Fibroblast of lung (primary cell): ENCODE measurements at regions not wholly inside any gene's neighbourhood (a gene's known extent, or its start where the extent isn't known, plus 50 kb on each side); places are given as distances from the start of the nearest gene placed in this dataset.

Source experiments
- DNase-seq, 2 donors: peaks; one replicate each; pipeline versions ENCODE4 v3.0.0 to v3.0.0-alpha.2; 2010; ENCODE audit warnings: low read depth in 2 of 2
- H2AFZ ChIP-seq: 2 replicates; pipeline ENCODE4 v1.5.1; 2012; ENCODE audit warnings: low read length, control low read depth, inconsistent platforms
- H3K27ac ChIP-seq: 2 replicates; pipeline ENCODE4 v1.5.1; 2011; ENCODE audit warnings: low read length, control low read depth; ENCODE audit not compliant: insufficient read depth
- H3K27me3 ChIP-seq: 2 replicates; pipeline ENCODE4 v1.5.1; 2011; ENCODE audit warnings: mild to moderate bottlenecking, low read length; ENCODE audit not compliant: control insufficient read depth, insufficient read depth
- H3K36me3 ChIP-seq: 2 replicates; pipeline ENCODE4 v1.5.1; 2011; ENCODE audit warnings: low read length; ENCODE audit not compliant: control insufficient read depth, insufficient read depth
- H3K4me1 ChIP-seq: 2 replicates; pipeline ENCODE4 v1.5.1; 2011; ENCODE audit warnings: low read length; ENCODE audit not compliant: control insufficient read depth, insufficient read depth; ENCODE audit errors: extremely low read depth
- H3K4me2 ChIP-seq: 2 replicates; pipeline ENCODE4 v1.5.1; 2011; ENCODE audit warnings: low read length, control low read depth; ENCODE audit not compliant: insufficient read depth; ENCODE audit errors: extremely low read depth
- H3K4me3 ChIP-seq, 4 experiments: fragments of 200-600 bp in 1 of 4; sonication (generic) in 1 of 4; replicated peaks in 1 of 4; 2 replicates each; pipeline ENCODE4 v1.5.1; 2011 to 2016; ENCODE audit warnings: low read length in 4 of 4, low read depth in 3 of 4, mild to moderate bottlenecking in 3 of 4, control low read depth in 2 of 4, inconsistent platforms in 1 of 4, mixed read lengths in 1 of 4; ENCODE audit not compliant: insufficient read depth in 1 of 4; ENCODE audit errors: control extremely low read depth in 1 of 4
- H3K79me2 ChIP-seq: 2 replicates; pipeline ENCODE4 v1.5.1; 2012; ENCODE audit warnings: mild to moderate bottlenecking, low read length, inconsistent platforms; ENCODE audit not compliant: control insufficient read depth, insufficient read depth
- H3K9ac ChIP-seq: 2 replicates; pipeline ENCODE4 v1.5.1; 2011; ENCODE audit warnings: mild to moderate bottlenecking, low read length, control low read depth; ENCODE audit not compliant: insufficient read depth
- H3K9me3 ChIP-seq: 2 replicates; pipeline ENCODE4 v1.5.1; 2012; ENCODE audit warnings: low read depth, low read length; ENCODE audit not compliant: control insufficient read depth, insufficient read depth
- H4K20me1 ChIP-seq: 2 replicates; pipeline ENCODE4 v1.5.1; 2011; ENCODE audit warnings: low read length; ENCODE audit not compliant: control insufficient read depth, insufficient read depth; ENCODE audit errors: extremely low read depth
- EZH2 ChIP-seq: IDR thresholded peaks from 2 replicates; pipeline ENCODE4 v1.5.1; 2012; ENCODE audit warnings: low read length, control low read depth, mild to moderate bottlenecking; ENCODE audit errors: missing control alignments
- TF ChIP-seq, protein P1 (sequence below), 2 donors: IDR thresholded peaks in 1 of 2; conservative IDR thresholded peaks in 1 of 2; 1 replicate in 1 of 2; 2 replicates in 1 of 2; pipeline ENCODE4 v1.5.1; 2011 to 2012; ENCODE audit warnings: low read length in 2 of 2, control low read depth in 1 of 2, inconsistent platforms in 1 of 2, low read depth in 1 of 2, mild to moderate bottlenecking in 1 of 2

DNA sequence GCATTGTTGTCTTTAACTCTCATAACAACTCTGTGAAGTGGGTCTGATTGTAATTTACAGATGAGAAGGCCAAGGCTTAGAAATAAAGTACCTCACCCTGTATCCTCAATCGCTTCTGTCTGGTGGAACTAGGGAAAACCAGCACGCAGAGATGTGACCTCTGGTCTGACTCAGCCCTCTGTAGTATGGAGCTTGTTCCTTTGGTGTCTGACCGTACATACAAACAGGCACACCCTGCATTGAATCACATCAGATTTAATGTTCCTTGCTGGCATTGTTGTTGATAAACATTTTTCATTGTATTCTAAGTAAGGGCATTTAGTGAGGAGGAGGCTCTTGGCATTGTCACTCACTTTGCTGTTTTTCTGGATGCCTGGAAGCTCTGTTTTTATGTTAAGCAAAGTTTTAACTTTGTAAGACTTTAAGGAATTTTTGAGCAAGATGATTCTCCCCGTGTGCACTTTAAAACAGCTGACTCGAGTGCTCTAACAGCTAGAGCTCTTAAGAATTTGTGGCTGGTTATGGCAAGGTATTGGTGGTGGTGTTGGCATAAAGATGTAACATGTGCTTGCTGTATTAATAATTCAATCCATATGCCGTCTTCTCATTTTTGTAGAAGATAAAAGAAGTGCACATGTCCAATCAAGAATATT, 89.0 kb upstream of the SPATA13 start:
- peak; percentile 34 to 63 for DNase-seq
- no peak overlapping the region for H2AFZ ChIP-seq
- H3K9ac ChIP-seq, result no peak overlapping the region
- H3K9me3 ChIP-seq, result no peaks in the 10 kb centered on the region
- no peaks in the 10 kb centered on the region for H3K36me3 ChIP-seq
- TF ChIP-seq, protein P1, sequence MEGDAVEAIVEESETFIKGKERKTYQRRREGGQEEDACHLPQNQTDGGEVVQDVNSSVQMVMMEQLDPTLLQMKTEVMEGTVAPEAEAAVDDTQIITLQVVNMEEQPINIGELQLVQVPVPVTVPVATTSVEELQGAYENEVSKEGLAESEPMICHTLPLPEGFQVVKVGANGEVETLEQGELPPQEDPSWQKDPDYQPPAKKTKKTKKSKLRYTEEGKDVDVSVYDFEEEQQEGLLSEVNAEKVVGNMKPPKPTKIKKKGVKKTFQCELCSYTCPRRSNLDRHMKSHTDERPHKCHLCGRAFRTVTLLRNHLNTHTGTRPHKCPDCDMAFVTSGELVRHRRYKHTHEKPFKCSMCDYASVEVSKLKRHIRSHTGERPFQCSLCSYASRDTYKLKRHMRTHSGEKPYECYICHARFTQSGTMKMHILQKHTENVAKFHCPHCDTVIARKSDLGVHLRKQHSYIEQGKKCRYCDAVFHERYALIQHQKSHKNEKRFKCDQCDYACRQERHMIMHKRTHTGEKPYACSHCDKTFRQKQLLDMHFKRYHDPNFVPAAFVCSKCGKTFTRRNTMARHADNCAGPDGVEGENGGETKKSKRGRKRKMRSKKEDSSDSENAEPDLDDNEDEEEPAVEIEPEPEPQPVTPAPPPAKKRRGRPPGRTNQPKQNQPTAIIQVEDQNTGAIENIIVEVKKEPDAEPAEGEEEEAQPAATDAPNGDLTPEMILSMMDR (conservative IDR thresholded peaks at IDR 0.05 in 1 of 2, IDR thresholded peaks at IDR 0.05 in 1 of 2; ENCODE audit: low read depth in 1 of 2, low read length in 2 of 2), result no peak
- TF ChIP-seq EZH2, result no peak
- no peak overlapping the region for H3K27ac ChIP-seq
- no peaks in the 10 kb centered on the region for H3K79me2 ChIP-seq
- H3K27me3 ChIP-seq, result no peaks in the 10 kb centered on the region
- no peaks in the 10 kb centered on the region for H3K4me1 ChIP-seq
- H4K20me1 ChIP-seq, result no peaks in the 10 kb centered on the region
- H3K4me3 ChIP-seq, result no peak overlapping the region
- H3K4me2 ChIP-seq, result no peak overlapping the region

DNA sequence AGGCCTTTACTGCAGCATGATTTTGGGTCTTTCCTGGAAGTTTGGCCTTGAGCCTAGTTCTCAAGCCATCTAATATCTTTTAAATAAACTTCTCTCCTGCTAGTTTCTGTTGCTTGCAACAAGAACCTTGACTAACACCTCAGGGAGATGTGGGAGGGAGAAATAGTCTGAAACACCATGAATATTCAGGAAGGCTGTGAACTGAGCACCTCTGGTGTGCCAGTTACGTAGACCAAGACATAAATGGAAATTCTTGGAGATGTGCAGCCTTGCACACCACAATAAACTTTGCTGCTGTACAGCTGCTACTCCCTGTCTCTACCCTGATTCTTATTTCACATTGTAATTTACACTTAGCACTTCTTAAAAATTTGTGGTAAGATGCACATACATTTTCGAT, 86.9 kb upstream of the SPATA13 start:
- Histone ChIP-seq H2AFZ (no peak overlapping the region), H3K9ac (no peak overlapping the region), H3K4me2 (no peak overlapping the region), H3K4me3 (no peak overlapping the region), H4K20me1 (no peaks in the 10 kb centered on the region), H3K36me3 (no peaks in the 10 kb centered on the region), H3K4me1 (no peaks in the 10 kb centered on the region), H3K9me3 (no peaks in the 10 kb centered on the region), H3K27ac (no peak overlapping the region), H3K79me2 (no peaks in the 10 kb centered on the region), H3K27me3 (no peaks in the 10 kb centered on the region)
- TF ChIP-seq, protein P1 (conservative IDR thresholded peaks at IDR 0.05 in 1 of 2, IDR thresholded peaks at IDR 0.05 in 1 of 2; ENCODE audit: low read depth in 1 of 2, low read length in 2 of 2), result no peak
- TF ChIP-seq EZH2, result no peak
- DNase-seq, result no peak

DNA sequence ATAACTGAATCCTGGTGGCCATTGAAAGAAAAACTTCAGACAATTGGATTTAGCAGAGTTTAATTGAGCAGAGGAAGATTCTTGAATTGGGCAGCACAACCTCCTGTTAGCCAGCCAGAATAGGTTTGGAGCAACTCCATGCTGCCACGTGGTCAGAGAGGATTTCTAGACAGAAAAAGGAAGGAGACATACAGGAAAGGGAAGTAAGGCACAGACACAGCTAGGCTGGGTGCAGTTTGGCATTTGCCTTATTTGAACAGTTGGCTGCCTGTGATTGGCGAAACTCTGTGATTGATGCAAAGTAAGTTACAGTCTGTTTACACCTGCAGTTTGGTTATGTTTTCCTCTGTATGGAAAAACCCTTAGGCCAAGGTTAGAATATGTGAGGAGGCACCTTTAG, 85.8 kb upstream of the SPATA13 start:
- no peaks in the 10 kb centered on the region for H3K4me1 ChIP-seq
- H3K27me3 ChIP-seq, result no peaks in the 10 kb centered on the region
- no peak for DNase-seq
- H3K79me2 ChIP-seq, result no peaks in the 10 kb centered on the region
- H4K20me1 ChIP-seq, result no peaks in the 10 kb centered on the region
- H3K27ac ChIP-seq, result no peak overlapping the region
- no peak overlapping the region for H3K4me2 ChIP-seq
- H2AFZ ChIP-seq, result no peak overlapping the region
- no peak overlapping the region for H3K9ac ChIP-seq
- H3K4me3 ChIP-seq, result no peak overlapping the region
- H3K9me3 ChIP-seq, result no peaks in the 10 kb centered on the region
- no peak for TF ChIP-seq EZH2
- TF ChIP-seq, protein P1 (conservative IDR thresholded peaks at IDR 0.05 in 1 of 2, IDR thresholded peaks at IDR 0.05 in 1 of 2; ENCODE audit: low read depth in 1 of 2, low read length in 2 of 2), result no peak
- no peaks in the 10 kb centered on the region for H3K36me3 ChIP-seq
